Astrocyte of the cerebellum (primary cell): ENCODE measurements at regions not wholly inside any gene's neighbourhood (a gene's known extent, or its start where the extent isn't known, plus 50 kb on each side); places are given as distances from the start of the nearest gene placed in this dataset.

Source experiments
- DNase-seq: peaks from one replicate; pipeline ENCODE4 v3.0.0-alpha.2; 2011; ENCODE audit warnings: low read depth
- H3K4me3 ChIP-seq: 2 replicates; pipeline ENCODE4 v1.5.1; 2011; ENCODE audit warnings: mild to moderate bottlenecking, low read depth, low read length, moderate library complexity
- in situ Hi-C: cut with HindIII; loops from 2 replicates; pipeline ENCODE4 v1.10.0; 2017; ENCODE audit warnings: low sequenced_read_pairs
- TF ChIP-seq, protein P1 (sequence below): IDR thresholded peaks from 2 replicates; pipeline ENCODE4 v1.5.1; 2012; ENCODE audit warnings: low read length, low read depth, moderate library complexity, mild to moderate bottlenecking; ENCODE audit errors: missing control alignments

DNA sequence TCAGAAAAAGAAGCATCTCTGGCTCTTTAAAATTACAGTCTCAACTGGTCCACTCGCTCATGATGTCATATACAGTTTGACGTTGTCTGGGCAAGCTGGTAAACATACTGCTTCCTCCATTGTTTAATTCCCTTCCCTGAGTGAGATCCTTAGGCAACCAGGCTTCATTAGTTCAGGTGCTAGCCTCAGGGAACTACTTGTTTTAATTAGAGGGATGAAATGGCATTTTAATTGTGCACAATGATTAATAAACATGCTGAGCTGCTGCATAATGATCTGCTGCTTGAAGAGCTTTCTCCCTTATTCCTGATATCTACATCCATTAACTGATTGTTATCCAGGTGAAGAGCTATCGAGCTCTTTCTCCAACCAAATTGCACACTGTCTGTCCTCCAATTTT is 195.6 kb upstream of the ETAA1 start:
- H3K4me3 ChIP-seq, result no peak overlapping the region
- TF ChIP-seq, protein P1, sequence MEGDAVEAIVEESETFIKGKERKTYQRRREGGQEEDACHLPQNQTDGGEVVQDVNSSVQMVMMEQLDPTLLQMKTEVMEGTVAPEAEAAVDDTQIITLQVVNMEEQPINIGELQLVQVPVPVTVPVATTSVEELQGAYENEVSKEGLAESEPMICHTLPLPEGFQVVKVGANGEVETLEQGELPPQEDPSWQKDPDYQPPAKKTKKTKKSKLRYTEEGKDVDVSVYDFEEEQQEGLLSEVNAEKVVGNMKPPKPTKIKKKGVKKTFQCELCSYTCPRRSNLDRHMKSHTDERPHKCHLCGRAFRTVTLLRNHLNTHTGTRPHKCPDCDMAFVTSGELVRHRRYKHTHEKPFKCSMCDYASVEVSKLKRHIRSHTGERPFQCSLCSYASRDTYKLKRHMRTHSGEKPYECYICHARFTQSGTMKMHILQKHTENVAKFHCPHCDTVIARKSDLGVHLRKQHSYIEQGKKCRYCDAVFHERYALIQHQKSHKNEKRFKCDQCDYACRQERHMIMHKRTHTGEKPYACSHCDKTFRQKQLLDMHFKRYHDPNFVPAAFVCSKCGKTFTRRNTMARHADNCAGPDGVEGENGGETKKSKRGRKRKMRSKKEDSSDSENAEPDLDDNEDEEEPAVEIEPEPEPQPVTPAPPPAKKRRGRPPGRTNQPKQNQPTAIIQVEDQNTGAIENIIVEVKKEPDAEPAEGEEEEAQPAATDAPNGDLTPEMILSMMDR, result no peak
- in situ Hi-C loops, result no loop called here
- no peak for DNase-seq

DNA sequence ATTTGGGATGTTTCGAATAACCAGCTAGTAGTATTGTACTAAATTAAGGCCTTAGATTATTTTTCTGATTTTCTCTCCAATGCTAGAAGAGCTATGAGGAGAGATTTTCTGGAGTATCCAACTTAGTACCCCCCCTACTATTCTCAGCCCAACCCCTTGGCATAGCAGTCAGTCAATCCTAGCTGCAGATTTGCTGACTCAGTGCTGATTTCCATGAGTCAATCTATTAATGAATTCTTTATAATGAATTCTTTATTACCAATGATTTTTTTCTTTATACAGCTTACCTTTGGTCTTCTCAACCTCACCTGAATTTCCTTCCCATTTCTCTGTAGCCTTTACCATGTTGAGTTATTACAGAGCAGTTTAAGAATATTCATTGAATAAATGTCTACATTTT is 192.8 kb upstream of the ETAA1 start:
- in situ Hi-C loops, result no loop called here
- no peak overlapping the region for H3K4me3 ChIP-seq
- DNase-seq, result no peak
- TF ChIP-seq, protein P1, result no peak

DNA sequence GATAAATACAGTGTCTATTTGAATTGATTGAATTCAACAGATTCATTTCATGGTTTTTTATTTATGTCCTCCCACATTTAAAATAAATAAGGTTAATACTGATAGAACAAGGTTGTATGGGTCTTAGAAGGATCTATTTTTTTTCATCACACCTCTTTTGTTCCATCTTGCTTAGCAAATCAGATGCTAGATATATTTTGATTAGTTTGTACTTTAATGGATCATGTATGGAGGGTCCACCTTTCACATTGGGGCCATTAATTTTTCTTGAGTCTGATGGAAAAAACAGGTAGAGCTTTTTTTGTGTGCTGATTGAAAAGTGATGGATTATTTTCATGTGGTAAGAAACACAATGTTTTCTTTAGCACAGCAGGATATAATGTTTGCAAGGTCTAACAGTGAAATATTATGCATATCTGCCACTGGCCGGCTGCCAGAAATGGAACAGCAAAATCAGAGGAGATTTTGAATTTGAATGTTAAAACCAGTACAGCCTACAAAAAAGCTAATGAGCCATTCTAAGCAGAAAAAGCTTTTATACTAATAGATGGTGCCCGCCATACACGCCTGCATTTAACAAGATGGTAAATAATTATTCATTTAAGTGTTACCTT is 188.1 kb upstream of the ETAA1 start:
- TF ChIP-seq, protein P1, result no peak
- in situ Hi-C loops, result no loop called here
- H3K4me3 ChIP-seq, result no peak overlapping the region
- peak; percentile 43 for DNase-seq

DNA sequence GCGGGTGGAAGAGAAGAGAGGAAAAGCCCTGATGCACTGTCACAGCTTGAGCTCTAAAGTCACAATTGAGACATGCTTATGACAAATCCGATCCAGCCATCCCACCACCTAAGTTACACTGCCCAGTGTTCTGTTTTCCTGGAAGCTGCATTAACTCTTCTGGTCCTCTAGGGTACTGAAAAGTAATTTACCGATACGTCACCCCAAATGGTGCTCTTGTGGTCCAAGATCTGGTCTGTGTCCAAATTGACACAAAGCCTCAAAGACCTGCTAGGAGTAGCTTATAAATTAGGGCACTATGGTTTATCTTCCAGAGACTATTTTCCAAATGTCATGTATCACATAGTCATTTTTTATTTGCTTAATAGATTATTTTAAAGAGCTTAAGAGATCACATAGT is 186.7 kb upstream of the ETAA1 start:
- in situ Hi-C loops, result no loop called here
- H3K4me3 ChIP-seq, result no peak overlapping the region
- no peak for DNase-seq
- TF ChIP-seq, protein P1, result no peak

DNA sequence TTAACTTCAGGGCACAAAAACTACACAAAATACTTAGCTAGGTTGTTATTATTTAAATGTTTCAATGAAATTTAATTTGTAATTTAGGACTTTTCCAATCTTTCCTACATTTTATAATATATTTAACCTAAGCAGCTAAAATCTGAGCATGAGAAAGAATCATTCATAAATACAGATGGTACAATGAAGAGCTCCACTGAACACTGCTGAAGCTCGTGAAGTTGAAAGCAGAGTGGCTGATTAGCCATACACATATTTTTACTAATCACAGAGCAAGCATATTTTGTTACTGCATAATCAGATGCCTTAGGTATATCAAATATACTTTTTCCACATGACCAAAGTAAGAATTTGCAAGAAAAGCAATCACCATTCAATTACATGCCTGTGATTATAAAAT is 184.9 kb upstream of the ETAA1 start:
- no peak for DNase-seq
- TF ChIP-seq, protein P1, result no peak
- in situ Hi-C loops, result no loop called here
- no peak overlapping the region for H3K4me3 ChIP-seq

DNA sequence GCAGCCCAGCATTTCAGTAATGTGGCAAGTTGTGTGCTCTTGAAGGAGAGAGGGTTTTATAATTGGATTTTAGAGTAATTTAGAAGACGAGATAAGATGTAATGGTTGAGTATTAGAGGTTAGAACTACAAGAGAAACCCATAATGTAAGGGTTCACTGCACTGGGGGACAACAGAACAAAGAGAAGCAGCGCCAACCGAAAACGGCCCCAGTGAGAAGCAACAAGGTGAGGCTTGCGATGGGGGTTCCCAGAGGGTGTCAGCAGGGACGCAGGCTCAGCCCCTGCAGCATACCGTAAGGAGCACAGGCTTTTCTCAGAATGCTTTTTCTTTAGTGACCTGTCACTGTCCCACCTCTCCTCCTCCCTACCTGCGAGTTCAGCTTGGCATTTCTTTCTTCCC is 183.9 kb upstream of the ETAA1 start:
- no peak overlapping the region for H3K4me3 ChIP-seq
- TF ChIP-seq, protein P1, result no peak
- no peak for DNase-seq
- in situ Hi-C loops, result no loop called here
